ENCODE measurements at regions not wholly inside any gene's neighbourhood (a gene's known extent, or its start where the extent isn't known, plus 50 kb on each side); places are given as distances from the start of the nearest gene placed in this dataset.
A peak's percentile ranks its signal among the peaks of the same experiment; 100 is the strongest.

DNA sequence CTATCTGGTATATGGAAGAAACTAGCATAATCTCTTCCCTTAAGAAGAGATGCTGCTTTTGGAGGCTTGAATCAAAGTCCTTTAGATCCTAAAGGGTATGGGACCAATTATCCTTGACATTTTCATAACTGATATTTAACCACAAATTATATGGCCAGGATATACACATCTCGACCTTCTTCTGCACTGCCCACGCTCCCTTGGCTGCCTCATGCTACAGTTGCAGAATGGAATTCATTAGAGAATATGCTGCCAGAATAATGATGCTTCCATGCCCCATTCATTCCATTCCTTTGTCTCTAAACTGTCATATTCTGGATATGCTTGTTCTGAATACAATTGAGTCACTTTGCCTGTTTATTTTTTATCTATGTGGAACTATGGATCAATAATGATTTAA, 157.1 kb upstream of the PACRGL start:
- TF ChIP-seq, protein P1, sequence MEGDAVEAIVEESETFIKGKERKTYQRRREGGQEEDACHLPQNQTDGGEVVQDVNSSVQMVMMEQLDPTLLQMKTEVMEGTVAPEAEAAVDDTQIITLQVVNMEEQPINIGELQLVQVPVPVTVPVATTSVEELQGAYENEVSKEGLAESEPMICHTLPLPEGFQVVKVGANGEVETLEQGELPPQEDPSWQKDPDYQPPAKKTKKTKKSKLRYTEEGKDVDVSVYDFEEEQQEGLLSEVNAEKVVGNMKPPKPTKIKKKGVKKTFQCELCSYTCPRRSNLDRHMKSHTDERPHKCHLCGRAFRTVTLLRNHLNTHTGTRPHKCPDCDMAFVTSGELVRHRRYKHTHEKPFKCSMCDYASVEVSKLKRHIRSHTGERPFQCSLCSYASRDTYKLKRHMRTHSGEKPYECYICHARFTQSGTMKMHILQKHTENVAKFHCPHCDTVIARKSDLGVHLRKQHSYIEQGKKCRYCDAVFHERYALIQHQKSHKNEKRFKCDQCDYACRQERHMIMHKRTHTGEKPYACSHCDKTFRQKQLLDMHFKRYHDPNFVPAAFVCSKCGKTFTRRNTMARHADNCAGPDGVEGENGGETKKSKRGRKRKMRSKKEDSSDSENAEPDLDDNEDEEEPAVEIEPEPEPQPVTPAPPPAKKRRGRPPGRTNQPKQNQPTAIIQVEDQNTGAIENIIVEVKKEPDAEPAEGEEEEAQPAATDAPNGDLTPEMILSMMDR (IDR thresholded peaks at IDR 0.05; ENCODE audit: low read depth, low read length): no peak
- no peak for DNase-seq (ENCODE audit: low read depth in 2 of 2)

DNA sequence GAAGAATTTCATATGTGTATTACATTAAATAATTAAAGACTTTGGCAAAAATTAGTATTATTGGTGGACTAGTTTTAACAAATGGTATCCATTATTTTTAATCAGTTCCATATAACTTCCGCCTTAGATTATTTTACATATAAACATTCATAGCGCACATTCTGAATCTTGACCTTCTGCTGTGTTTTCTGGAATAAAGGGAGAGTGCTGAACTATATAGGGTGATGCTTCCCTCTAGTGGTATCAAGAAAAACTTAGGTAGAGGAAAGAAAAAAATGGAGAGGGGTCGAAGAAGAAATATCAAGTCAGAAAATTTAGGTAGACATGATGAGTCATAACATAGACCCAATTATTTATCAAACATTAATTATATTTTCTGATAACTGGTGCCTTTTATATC, 155.6 kb upstream of the PACRGL start:
- no peak overlapping the region for H3K4me3 ChIP-seq (replicated peaks in 1 of 2; ENCODE audit: low read depth in 2 of 2, low read length in 2 of 2)
- DNase-seq (ENCODE audit: low read depth in 2 of 2): peak; percentile 70 to 74
- TF ChIP-seq, protein P1 (IDR thresholded peaks at IDR 0.05; ENCODE audit: low read depth, low read length): peak; percentile 51

More for the DNA sequence above, 157.1 kb upstream of the PACRGL start:
- no peak overlapping the region for H3K4me3 ChIP-seq (replicated peaks in 1 of 2; ENCODE audit: low read depth in 2 of 2, low read length in 2 of 2)

- DNase-seq (ENCODE audit: low read depth in 2 of 2): no peak
- no peak overlapping the region for H3K4me3 ChIP-seq (replicated peaks in 1 of 2; ENCODE audit: low read depth in 2 of 2, low read length in 2 of 2)
- TF ChIP-seq, protein P1 (IDR thresholded peaks at IDR 0.05; ENCODE audit: low read depth, low read length): no peak
These were observed 148.3 kb upstream of the PACRGL start for GRCh38 chr4:20552004-20552403.

GRCh38 chr4:20554134-20554533, 146.1 kb upstream of the PACRGL start:
- TF ChIP-seq, protein P1 (IDR thresholded peaks at IDR 0.05; ENCODE audit: low read depth, low read length): no peak
- no peak overlapping the region for H3K4me3 ChIP-seq (replicated peaks in 1 of 2; ENCODE audit: low read depth in 2 of 2, low read length in 2 of 2)
- DNase-seq (ENCODE audit: low read depth in 2 of 2): no peak

GRCh38 chr4:20565075-20565721, 135.1 kb upstream of the PACRGL start:
- DNase-seq (ENCODE audit: low read depth in 2 of 2): peak; percentile 47 to 61
- no peak overlapping the region for H3K4me3 ChIP-seq (replicated peaks in 1 of 2; ENCODE audit: low read depth in 2 of 2, low read length in 2 of 2)
- TF ChIP-seq, protein P1 (IDR thresholded peaks at IDR 0.05; ENCODE audit: low read depth, low read length): no peak

DNA sequence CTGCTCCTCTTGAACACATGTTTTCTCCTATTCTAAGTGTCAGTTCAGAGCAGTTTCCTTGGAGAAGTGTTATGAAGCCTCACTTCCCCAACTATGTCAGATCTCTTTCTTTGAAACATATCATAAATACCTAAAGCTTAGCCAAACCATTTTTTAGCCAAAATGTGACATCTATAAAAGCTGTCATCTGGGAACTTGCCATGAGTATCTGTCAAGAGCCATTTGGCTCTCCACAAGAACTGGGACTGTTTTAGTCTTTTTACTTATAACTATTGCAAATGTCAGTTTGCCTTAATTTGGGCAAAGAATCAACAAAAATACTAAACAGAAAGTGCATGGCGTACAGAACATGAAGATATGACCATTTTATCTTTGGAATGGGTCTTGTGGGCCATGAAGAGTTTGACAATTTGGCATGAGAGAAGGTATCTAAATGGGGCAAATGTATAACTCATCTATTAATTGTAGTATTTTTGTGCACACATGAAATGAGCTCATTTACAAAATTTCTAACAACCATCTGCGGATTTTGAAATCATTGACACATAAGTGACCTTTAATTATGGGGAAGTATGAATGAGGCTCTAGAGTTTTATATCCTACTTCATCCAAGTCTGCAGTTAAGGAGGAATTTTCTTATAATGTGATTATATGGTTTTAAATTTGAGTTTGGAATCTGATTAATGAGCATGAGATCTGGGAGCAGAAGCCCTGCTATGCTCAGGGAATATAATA, 129.1 kb upstream of the PACRGL start:
- no peak for DNase-seq (ENCODE audit: low read depth in 2 of 2)
- TF ChIP-seq, protein P1 (IDR thresholded peaks at IDR 0.05; ENCODE audit: low read depth, low read length): no peak
- no peak overlapping the region for H3K4me3 ChIP-seq (replicated peaks in 1 of 2; ENCODE audit: low read depth in 2 of 2, low read length in 2 of 2)

Data from cardiac fibroblast (primary cell).